Limb (tissue), 2 donors: ENCODE measurements at regions not wholly inside any gene's neighbourhood (a gene's known extent, or its start where the extent isn't known, plus 50 kb on each side); places are given as distances from the start of the nearest gene placed in this dataset.
A peak's percentile ranks its signal among the peaks of the same experiment; 100 is the strongest.

ENCODE experiments used
- DNase-seq, 2 donors: peaks; one replicate each; pipeline ENCODE4 v3.0.0-alpha.2; 2016; ENCODE audit errors: extremely low spot score in 2 of 2

DNA sequence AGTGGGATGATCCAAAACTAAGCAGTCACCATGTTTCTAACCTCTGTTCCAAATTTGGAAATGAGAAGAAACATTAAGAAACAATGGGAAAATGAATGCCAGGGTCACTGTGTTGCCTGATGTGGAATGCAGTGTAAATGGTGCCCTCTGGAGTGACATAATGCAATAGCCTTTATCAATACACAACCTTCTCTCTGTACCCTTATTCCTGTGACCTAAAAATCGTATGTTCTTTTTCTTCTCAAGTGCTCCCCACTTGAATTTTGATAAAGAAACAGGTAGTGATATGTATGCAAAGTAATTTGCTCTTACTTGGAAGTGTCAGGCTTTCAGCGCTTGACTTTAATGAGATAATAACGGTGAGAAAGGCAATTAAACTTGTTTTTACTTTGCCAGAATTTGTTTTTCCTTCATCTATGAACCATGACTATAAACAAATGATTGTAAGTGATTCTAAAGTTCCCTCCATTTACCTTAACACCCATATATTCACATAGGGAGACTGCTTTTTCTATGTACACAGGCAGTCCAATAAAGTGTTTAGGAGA lies 145.8 kb upstream of the THRB start:
- DNase-seq, result peak in 1 of 2 donors; percentile 13

DNA sequence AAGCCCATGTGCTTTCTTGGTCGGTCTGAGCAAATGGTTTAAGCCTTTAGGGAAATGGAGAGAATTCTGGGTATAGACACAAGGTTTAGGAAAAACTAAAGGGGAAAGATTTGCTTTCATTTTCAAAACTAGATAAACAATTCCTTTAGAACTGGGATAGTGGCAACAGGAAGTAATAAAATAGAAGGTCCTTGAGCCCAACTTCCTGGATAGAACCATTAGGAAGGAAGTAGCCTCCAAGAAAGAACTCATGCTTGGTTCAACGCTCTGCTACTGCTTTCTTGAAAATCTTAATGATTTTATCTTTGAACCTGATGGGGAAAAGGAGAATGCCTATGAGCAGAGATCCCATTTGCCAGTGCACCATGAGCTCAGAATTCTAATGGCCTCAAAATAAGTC lies 147.0 kb upstream of the THRB start:
- DNase-seq, result no peak

DNA sequence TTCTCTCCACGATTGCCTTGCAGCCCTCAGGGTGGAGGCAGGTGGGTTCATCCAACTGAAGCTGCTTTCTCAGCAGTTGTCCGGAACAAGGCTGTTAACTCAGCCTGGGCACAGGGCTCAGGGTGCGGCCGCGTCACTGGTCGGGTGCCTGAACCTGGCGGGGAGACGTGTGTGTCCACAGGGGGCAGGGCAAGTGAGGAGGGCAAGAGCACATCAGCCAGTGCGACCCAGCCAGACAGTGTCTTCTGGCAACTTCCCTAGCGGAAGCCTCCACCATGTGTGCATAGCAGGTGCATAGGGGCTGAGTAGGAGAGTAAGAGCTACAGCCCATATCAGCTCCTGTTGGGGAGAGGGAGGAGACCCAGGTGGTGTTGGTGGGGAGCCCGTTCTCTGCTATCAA lies 150.4 kb upstream of the THRB start:
- DNase-seq, result no peak

DNA sequence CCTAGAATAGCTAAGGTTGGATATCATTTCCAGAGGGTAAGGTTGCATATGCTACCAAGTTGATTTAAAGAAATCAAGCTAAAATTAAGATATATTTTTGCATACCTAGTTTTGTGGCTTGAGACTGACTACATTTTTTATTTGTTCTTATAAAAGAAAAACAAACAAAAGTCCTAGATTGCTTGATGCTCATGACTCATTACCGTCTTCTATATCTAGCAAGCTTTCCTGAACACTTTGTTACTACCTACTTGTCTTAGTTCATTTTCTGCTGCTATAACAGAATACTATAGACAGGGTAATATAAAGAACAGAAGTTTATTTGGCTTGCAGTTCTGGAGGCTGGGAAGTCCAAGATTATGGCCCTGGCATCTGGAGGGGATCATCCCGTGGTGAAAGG lies 152.1 kb upstream of the THRB start:
- DNase-seq, result no peak

DNA sequence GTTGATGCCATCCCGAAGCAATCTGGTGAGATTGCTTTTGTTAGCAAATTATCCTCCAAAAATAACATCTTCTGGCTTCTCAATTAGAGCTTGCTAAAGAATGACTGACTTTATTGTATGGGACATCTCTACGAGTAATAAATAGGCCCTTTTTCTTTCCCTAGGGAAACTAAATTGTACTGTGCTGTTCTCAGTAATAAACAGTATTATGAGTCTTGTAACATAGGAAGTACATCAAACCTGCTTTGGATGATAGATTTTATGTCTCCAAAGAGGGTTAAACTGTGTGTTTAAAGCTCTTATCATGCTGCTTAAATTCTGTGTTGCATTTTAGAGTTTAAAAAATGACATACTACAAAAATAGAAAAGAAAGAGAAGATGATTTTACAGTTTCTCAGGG lies 153.4 kb upstream of the THRB start:
- DNase-seq, result no peak

DNA sequence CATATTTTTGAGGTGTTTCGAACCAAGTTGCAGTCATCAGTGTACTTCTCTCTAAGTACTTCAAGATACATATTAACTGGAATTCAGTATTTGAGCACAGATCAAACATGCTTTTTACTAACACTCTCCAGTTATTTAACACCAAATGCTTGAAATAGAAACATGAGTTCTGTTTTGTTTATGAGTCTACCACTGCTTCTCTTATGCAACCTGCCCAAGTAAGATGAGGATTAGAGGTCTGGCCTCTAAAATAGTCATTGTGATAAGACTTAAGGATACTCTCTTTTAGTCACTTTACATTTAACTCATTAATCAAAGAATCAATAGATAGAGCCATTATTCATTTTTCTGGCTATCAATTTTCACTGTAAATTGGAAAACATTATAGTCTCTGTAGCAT lies 156.2 kb upstream of the THRB start:
- DNase-seq, result no peak

DNA sequence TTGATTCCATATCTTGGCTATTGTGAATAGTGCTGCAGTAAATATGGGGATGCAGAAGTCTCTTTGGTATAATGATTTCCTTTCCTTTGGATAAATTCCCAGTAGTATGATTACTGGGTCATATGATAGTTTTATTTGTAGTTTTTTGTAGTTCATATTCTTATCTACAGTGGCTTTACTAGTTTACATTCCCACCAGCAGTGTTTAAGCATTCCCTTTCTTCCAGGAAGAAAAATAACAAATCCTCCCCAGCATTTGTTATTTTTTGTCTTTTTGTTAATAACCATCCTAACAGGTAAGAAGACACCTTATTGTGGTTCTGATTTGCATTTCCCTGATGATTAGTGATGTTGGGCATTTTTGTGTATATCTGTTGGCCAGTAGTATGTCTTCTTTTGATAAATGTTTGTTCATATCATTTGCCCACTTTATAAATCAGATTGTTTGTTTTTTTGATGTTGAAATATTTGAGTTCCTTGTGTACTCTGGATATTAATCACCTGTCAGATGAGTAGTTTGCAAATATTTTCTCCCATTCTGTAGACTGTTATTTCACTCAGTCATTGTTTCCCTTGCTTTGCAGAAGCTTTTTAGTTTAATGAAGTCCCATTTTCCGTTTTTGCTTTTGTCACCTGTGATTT lies 163.3 kb upstream of the THRB start:
- no peak for DNase-seq

DNA sequence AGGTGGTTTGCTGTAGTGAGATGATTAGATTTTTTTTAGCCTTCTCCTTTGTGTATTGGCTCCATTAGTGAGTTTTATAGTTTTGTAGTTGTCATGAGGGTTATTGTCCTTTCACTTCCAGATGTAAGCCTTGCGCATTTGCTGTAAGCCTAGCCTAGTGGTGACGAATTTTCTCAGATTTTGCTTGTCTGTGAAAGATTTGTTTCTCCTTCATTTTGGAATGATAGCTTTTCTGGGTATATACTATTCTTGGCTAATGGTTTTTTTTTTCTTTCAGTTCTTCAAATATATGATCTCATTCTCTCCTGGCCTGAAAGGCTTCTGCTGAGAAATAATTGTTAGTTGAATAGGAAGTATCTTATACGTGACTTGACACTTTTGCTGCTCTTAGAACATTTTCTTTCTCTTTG lies 166.5 kb upstream of the THRB start:
- no peak for DNase-seq

DNA sequence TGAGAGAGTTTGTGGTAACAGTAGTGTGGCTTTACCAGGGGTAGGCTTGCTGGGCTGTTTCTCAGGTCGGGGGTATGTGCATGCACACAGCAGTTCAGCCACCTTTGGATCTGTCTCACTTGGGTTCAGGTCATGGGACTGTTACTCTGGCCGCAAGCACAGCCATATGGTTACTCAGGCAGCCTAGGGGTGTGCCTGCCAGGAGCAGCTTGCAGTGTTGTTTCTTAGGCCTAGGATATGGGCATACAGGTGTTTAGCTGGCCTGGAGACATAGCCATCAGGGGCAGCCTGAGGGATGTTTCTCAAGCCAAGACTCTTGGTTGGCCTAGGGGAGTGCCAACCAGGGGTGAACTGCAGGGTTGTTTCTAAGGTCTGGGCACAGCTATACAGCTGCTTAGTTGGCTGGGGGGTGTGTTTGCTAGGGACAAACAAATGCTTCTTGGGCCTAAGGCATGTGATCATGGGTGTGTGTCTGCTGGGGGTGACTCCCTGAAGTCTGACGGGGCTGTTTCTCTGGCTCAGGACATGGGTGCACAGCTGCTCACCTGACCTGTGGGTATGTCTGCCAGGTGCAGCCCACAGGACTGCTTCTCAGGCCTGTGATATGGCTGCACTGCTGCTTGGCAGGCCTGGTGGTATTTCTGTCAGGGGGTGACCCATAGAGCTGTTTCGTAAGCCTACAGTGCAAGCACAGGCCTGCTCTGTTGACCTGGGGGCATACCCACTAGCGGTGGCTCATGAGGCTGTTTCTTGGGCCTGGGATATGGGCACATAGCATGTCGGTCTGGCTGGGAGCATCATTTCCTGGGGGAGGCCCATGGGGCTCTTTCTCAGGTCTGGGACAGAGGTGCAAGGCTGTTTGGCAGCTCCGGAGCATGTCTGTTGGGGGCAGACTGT lies 168.0 kb upstream of the THRB start:
- no peak for DNase-seq

DNA sequence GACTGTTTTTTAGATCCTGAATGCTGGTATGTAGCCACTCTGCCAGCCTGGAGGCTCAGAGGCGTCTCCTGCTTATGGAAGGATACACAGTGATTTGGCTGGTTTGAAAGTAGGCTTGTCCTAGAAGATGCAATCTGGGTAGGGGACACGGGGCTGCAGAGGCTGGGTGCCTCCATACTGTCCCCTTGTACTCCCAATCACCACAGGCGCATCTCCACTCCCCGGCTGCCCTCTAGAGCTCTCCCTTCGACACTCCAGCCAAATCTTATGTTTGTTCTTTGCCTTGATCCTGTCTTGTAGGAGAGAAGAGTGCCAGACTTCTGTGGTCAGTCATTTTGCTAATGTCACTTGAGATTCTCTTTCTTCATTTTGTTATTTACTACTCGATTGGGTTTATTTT lies 168.8 kb upstream of the THRB start:
- DNase-seq, result no peak

DNA sequence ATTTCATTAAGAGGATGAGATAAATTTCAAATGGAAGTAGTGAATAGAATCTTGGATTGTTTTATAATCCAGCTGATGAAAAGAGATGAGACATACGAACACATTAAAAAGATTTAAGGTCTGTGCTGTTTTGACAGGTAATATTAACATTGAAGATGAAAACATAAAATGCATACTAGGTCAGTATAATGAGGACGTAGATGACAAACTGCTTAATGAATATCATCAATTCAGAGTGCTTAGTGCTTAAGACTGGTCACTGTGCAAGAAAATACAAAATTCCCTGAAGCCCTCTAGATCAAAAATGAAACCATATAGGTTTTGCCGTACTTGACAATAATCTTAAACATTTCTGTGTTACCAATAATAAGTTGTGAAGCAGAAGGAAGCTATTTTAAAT lies 173.4 kb upstream of the THRB start:
- DNase-seq, result no peak

DNA sequence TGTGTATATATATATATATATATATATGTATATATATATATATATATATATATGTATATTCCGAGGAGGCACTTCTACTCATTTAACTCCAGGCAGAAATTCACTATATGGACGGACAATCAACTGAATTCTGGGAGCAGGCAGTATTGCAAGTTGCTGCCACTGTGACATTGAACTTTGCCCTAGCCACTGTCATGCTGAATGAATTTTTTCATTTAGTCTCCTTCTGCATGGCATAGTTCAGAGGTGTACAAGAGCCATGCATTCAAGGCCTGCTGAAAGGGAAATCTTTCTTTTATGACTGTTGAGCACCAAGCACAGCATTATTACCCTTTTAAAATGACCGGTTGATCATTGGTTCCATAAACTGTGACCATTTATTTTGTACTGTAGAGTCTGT lies 176.2 kb upstream of the THRB start:
- no peak for DNase-seq

DNA sequence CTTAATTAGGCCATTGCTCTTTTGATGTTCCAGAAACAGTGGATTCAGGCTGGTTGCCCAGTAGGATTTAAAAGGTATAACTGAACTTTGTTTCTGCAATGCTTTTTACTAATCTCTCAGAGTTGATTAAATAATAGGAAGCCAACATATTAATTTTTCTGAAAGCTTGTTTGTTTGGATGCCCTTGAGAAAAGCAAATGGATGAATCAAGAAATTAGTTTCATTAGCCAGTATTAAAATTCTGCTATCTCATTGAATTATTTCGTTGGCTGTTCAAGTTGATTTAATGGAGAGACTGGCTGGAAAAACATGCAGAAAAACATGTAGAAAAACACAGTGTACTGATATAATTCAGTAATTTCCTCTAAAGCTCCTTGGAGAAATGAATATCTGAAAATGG lies 178.9 kb upstream of the THRB start:
- DNase-seq, result no peak

DNA sequence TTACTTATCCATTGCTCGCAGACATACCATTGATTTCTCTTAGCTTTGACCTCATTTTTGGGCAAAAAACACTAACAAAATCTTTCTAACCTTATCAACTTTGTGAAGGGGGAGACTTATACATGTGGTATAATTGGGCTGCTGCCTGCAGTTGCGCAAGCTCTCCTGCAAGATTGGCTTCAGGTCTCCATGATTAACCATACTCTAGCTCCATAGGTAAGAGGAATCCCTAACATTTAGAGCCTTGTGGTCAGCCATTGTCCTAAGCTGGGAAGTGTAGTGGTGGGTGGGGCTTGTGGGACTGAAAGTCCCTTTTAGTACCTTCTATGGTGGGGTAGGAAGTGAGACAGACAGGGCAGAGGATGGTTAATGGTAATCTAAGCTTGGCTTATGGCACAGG lies 179.6 kb upstream of the THRB start:
- no peak for DNase-seq

DNA sequence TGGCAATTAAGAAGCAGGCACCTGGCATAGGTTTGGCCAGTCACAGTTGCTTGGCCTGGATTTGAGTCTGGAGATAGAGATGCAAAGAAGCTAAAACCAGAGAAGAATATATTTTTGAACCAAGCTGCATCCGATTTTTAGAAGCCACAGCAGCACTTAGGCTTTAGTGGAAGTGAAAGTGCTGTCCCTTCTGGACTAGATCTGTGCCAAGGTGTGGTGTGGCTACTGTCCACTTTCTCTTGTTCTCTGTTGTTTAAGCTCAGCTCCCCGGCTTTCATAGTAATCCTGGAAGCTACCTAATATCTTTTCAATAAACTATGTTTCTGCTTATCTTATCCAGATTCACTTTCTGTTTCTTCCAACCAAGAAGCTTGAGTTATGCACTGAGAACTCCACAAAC lies 183.4 kb upstream of the THRB start:
- DNase-seq, result no peak

DNA sequence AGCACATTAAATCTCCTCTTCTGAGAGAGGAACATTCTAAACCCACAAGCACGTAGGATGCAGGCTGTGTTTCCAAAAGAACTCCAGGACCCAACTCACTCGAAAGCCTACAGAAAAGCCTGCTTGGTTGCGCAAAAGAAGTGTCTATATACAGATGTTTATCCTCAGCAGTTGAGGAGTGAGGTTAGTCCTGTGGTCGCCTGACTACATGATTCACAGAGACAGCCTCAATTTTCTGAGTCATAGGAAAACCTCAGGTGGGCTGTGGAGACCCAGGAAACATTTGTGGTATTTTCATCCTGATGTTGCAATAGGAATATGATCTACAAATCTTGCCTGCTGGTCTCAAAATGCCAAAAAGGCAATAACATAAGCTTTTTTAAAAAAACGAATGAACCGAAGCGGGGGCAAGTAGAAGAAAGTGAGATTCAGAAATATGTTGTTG lies 183.8 kb upstream of the THRB start:
- DNase-seq, result no peak

DNA sequence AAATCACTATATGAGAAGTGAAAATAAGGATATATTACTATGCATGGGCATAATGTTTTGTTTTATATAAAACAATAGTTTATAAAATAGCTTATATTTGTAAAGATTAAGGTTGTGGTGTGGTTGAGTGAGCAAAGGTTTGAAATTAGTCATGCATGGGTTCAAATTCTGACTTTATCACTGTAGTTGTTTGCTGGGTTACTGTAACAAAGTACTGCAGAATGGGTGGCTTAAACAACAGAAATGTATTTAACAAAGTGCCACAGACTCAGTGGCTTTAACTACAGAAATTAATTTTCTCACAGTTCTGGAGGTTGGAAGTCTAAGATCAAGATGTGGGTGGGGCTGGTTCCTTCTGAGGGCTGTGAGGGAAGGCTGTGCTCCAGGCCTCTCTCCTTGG lies 184.8 kb upstream of the THRB start:
- no peak for DNase-seq

DNA sequence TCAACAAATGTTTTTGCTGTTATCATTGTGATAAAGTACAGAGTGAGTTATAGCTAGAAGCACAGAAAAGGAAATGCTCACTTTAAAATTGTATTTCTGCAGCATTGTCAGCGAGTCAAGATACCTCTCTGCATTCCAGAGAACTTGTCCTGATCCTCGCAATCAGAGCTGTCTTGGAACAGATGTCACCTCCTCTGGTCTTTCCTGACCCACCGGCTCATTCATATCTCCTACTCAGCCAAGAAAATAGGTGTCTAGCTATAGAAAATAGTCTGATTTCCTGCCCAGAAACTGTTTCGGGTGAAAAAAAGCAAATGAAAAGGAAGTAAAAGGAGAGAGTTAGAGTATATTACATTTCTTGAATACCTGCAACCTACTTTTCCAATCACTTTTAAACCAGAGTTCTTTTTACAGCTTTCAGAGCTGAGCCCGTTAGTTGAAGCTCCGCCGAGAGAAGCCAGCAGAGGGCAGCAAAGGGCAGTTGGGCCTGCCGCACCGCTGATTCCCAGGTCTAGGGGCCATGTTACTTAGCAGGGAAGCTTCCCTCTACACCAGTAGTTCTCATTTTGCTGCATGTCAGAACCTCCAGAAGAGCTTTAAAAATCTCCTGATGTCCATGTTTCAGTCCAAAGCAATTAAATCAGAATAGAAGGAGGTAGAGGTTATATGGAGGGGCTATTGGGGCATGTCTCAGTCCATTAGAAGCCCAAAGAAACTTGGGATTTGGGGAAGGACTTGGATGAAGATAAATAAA lies 185.7 kb upstream of the THRB start:
- peak; percentile 54 to 85 for DNase-seq

DNA sequence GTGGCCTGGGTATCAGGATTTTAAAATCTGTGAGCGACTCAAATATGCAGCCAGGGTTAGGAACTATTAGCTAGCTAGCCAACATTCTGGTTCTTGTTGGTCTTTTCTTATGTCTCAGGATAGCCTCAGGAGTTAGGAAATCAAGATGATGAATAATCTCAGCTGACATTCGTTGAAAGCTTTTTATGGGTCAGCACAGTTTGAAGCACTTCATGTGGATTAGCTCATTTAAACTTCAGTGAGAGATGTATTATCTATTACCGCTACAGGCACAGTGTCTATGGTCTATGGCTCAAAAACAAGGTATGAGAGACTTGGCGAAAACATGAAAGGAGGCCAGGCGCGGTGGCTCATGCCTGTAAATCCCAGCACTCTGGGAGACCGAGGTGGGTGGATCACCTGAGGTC lies 187.5 kb upstream of the THRB start:
- DNase-seq, result no peak

DNA sequence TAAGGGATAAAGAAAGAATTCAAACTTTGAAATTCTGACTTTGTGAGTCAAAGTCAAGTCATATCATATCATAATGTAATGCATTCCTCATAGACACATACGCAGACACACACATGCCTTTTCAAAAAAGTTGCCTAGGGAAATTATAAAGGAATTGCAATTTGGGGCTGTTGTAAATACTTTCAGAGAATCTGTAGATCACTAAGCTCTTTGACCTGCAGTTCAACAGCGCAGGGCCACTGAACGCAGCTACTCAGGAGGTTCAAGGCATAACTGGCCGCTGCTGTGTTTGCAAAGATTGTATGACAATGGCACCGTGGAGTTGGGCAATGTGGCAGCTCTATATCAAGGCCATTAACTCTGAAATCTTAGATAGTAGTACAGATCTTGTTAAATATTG lies 188.4 kb upstream of the THRB start:
- no peak for DNase-seq

DNA sequence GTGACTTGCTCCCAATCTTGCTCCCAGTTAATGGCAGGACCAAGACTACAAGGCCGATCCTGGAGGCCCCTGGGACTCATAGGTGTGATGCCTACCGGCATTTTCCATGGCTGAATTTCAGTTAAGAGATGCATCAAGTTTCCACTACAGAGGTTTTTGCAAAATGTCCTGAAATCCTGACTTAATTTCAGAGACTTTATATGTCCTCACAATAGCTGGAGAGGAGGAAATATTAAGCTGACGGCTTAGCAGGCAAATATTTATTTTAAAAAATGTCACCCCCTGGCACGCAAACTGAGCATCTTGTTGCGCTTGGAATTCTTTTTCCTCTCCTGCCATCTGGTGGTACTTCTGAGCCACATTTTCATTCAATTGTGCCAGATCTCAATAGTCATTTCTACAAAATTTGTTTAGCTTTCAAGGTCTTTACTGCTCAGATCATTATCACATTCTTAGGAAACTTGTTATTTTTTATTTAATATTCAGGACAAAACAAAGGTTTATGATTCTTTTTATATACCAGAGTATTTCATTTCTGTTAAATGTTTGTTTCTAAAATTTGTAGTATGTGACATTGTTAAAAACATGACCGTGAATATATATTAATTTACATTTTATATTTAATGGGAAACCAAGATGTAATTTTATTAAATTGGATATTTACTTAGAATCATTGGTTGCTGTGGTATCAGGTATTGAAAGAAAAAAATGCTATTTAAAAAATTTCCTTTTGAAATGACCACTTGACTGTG lies 189.2 kb upstream of the THRB start:
- peak in 1 of 2 donors; percentile 58 for DNase-seq
